Panc1 (cell line): ENCODE measurements at regions not wholly inside any gene's neighbourhood (a gene's known extent, or its start where the extent isn't known, plus 50 kb on each side); places are given as distances from the start of the nearest gene placed in this dataset.

ENCODE experiments used
- ATAC-seq: fragments of 200-7000 bp; cut with Tn5 transposase; 2 replicates; pipeline ENCODE4 v1.9.1; 2020; ENCODE audit warnings: mild to moderate bottlenecking, moderate library complexity
- BruUV-seq: library from RNA; stranded (reverse); fragments of 400-500 nt; replicated peaks from 2 replicates; lab custom pipeline; 2021; lab: Mats Ljungman, UMichigan
- CTCF ChIA-PET: fragments of 300-600 bp; sonication (Branson Sonifier 250); formaldehyde crosslinking; loops from one replicate; lab custom pipeline; 2022; ENCODE audit warnings: antibody characterized with exemption; lab: Charles Lee
- POLR2A ChIA-PET: fragments of 300-600 bp; sonication (Branson Sonifier 250); formaldehyde crosslinking; loops from one replicate; lab custom pipeline; 2022; ENCODE audit warnings: antibody characterized with exemption; lab: Charles Lee
- DNase-seq: peaks from one replicate; pipeline ENCODE4 v3.0.0-alpha.2; 2010; ENCODE audit warnings: low read depth, low spot score
- H3K27ac ChIP-seq: 2 replicates; pipeline ENCODE4 v1.5.1; 2011; ENCODE audit warnings: mild to moderate bottlenecking, low read length, inconsistent platforms
- H3K27me3 ChIP-seq: fragments of 200-500 bp; sonication (Bioruptor generic); 2 replicates; pipeline ENCODE4 v1.6.0; 2014; ENCODE audit warnings: low read length, inconsistent platforms; ENCODE audit not compliant: control insufficient read depth, insufficient read depth
- H3K36me3 ChIP-seq: fragments of 200-500 bp; sonication (Bioruptor generic); 2 replicates; pipeline ENCODE4 v1.5.1; 2014; ENCODE audit warnings: inconsistent platforms, mild to moderate bottlenecking, low read length, moderate library complexity; ENCODE audit not compliant: control insufficient read depth, insufficient read depth
- H3K4me1 ChIP-seq: 2 replicates; pipeline ENCODE4 v1.5.1; 2011; ENCODE audit warnings: inconsistent platforms, mild to moderate bottlenecking, low read length, moderate library complexity; ENCODE audit not compliant: control insufficient read depth, insufficient read depth
- H3K4me3 ChIP-seq, 2 experiments: 2 replicates each; pipeline ENCODE4 v1.5.1; 2011 to 2012; ENCODE audit warnings: low read depth in 2 of 2, low read length in 2 of 2, mild to moderate bottlenecking in 2 of 2, inconsistent platforms in 1 of 2, moderate library complexity in 1 of 2
- H3K9me3 ChIP-seq: fragments of 200-500 bp; sonication (Bioruptor generic); 2 replicates; pipeline ENCODE4 v1.5.1; 2014; ENCODE audit warnings: low read depth, mild to moderate bottlenecking, inconsistent platforms, low read length, moderate library complexity; ENCODE audit not compliant: control insufficient read depth, insufficient read depth
- POLR2AphosphoS5 ChIP-seq: IDR thresholded peaks from 2 replicates; pipeline ENCODE4 v1.6.1; 2012; ENCODE audit warnings: mild to moderate bottlenecking, low read depth, low read length, moderate library complexity
- SIN3A ChIP-seq: IDR thresholded peaks from 2 replicates; pipeline ENCODE4 v1.6.1; 2012; ENCODE audit warnings: low read depth, mild to moderate bottlenecking, low read length, moderate library complexity, borderline replicate concordance; ENCODE audit not compliant: insufficient read depth
- TCF7L2 ChIP-seq: IDR thresholded peaks from 2 replicates; pipeline ENCODE4 v1.6.1; 2011; ENCODE audit warnings: mild to moderate bottlenecking, low read depth, low read length, inconsistent platforms
- in situ Hi-C: cut with HindIII; loops from 2 replicates; pipeline ENCODE4 v1.10.0; 2016; ENCODE audit warnings: low sequenced_read_pairs, low pct_unique_long_range_greater_than_20kb
- intact Hi-C: fragments of 100-400 bp; cut with micrococcal nuclease; formaldehyde crosslinking; loops from one replicate; pipeline ENCODE4 v1.10.0; 2022; ENCODE audit not compliant: unreplicated experiment
- TF ChIP-seq, protein P1 (sequence below), 2 experiments: IDR thresholded peaks; 2 replicates each; pipeline ENCODE4 v1.6.1; 2011 to 2012; ENCODE audit warnings: low read depth in 2 of 2, control low read depth in 1 of 2, low read length in 1 of 2, mild to moderate bottlenecking in 1 of 2, moderate library complexity in 1 of 2; ENCODE audit not compliant: insufficient read depth in 1 of 2
- TF ChIP-seq, protein P2 (sequence below): fragments of 450-650 bp; IDR thresholded peaks from 2 replicates; pipeline ENCODE4 v1.5.1; 2017; ENCODE audit warnings: mild to moderate bottlenecking

DNA sequence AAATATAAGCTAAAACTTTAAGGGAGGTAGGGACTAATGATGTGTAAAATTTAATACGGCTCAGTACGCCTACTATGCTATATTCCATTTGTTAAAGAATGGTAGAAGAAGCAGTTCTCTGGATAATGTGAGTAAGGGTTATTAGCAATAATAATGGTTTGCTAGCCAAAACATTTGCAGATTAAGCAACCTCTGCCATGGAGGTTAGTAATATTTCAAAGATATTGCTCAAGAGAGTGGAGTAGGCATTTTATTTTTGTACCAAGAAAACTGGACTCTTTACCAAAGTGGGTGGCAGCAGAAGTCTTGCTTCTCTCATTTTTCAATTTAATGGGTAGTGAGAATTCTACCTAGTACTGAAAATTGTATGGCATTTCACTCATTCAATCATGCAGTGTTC is 158.9 kb upstream of the TMEM106B start:
- Histone ChIP-seq H3K27me3 (no peaks in the 10 kb centered on the region), H3K27ac (no peak overlapping the region), H3K4me1 (no peaks in the 10 kb centered on the region), H3K36me3 (no peaks in the 10 kb centered on the region), H3K4me3 (no peak overlapping the region), H3K9me3 (peaks cover 33% of the 10 kb centered on the region; the same call in 1 of the 2 replicates)
- no peak for TF ChIP-seq POLR2AphosphoS5
- no peak for TF ChIP-seq TCF7L2
- TF ChIP-seq, protein P1, sequence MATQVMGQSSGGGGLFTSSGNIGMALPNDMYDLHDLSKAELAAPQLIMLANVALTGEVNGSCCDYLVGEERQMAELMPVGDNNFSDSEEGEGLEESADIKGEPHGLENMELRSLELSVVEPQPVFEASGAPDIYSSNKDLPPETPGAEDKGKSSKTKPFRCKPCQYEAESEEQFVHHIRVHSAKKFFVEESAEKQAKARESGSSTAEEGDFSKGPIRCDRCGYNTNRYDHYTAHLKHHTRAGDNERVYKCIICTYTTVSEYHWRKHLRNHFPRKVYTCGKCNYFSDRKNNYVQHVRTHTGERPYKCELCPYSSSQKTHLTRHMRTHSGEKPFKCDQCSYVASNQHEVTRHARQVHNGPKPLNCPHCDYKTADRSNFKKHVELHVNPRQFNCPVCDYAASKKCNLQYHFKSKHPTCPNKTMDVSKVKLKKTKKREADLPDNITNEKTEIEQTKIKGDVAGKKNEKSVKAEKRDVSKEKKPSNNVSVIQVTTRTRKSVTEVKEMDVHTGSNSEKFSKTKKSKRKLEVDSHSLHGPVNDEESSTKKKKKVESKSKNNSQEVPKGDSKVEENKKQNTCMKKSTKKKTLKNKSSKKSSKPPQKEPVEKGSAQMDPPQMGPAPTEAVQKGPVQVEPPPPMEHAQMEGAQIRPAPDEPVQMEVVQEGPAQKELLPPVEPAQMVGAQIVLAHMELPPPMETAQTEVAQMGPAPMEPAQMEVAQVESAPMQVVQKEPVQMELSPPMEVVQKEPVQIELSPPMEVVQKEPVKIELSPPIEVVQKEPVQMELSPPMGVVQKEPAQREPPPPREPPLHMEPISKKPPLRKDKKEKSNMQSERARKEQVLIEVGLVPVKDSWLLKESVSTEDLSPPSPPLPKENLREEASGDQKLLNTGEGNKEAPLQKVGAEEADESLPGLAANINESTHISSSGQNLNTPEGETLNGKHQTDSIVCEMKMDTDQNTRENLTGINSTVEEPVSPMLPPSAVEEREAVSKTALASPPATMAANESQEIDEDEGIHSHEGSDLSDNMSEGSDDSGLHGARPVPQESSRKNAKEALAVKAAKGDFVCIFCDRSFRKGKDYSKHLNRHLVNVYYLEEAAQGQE (IDR thresholded peaks at IDR 0.05; ENCODE audit: insufficient read depth in 1 of 2, low read depth in 2 of 2, low read length in 1 of 2) = no peak
- TF ChIP-seq SIN3A = no peak
- TF ChIP-seq, protein P2, sequence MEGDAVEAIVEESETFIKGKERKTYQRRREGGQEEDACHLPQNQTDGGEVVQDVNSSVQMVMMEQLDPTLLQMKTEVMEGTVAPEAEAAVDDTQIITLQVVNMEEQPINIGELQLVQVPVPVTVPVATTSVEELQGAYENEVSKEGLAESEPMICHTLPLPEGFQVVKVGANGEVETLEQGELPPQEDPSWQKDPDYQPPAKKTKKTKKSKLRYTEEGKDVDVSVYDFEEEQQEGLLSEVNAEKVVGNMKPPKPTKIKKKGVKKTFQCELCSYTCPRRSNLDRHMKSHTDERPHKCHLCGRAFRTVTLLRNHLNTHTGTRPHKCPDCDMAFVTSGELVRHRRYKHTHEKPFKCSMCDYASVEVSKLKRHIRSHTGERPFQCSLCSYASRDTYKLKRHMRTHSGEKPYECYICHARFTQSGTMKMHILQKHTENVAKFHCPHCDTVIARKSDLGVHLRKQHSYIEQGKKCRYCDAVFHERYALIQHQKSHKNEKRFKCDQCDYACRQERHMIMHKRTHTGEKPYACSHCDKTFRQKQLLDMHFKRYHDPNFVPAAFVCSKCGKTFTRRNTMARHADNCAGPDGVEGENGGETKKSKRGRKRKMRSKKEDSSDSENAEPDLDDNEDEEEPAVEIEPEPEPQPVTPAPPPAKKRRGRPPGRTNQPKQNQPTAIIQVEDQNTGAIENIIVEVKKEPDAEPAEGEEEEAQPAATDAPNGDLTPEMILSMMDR = no peak
- intact Hi-C loops = no loop called here
- DNase-seq = no peak
- ChIA-PET POLR2A (no interaction called here), CTCF (no interaction called here)
- no TSS peak for BruUV-seq
- in situ Hi-C loops = no loop called here
- ATAC-seq = no peak

DNA sequence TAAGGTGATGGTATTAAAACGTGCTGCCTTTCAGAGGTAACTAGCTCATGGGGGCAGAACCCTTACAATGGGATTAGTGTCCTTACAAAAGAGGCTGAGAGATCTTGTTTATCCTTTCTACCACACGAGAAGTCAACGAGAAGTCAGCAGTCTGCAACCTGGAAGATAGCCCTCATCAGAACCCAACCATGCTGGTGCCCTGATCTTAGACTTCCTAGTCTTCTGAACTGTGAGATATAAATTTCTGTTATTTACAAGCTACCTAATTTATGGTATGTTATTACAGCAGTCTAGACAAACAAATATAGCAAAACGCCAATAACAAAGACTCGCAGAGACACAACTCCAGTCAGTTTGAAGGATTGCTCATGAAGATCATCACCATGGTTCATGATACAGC is 157.5 kb upstream of the TMEM106B start:
- no peaks in the 10 kb centered on the region for H3K4me1 ChIP-seq
- TF ChIP-seq SIN3A = no peak
- TF ChIP-seq TCF7L2 = no peak
- TF ChIP-seq, protein P1 (IDR thresholded peaks at IDR 0.05; ENCODE audit: insufficient read depth in 1 of 2, low read depth in 2 of 2, low read length in 1 of 2) = no peak
- TF ChIP-seq, protein P2 = no peak
- no peak for TF ChIP-seq POLR2AphosphoS5
- CTCF ChIA-PET = no interaction called here
- no peak overlapping the region for H3K4me3 ChIP-seq
- in situ Hi-C loops (no loop called here), intact Hi-C loops (no loop called here)
- DNase-seq (no peak), ATAC-seq (no peak)
- no peaks in the 10 kb centered on the region for H3K36me3 ChIP-seq
- POLR2A ChIA-PET = no interaction called here
- no peaks in the 10 kb centered on the region for H3K27me3 ChIP-seq
- H3K27ac ChIP-seq = no peak overlapping the region
- no TSS peak for BruUV-seq
- peaks cover 43% of the 10 kb centered on the region for H3K9me3 ChIP-seq
